ENCODE measurements at regions not wholly inside any gene's neighbourhood (a gene's known extent, or its start where the extent isn't known, plus 50 kb on each side); places are given as distances from the start of the nearest gene placed in this dataset.
"Not testable (repeated sequence)": the region's sequence is repeated elsewhere in the genome, so short reads cannot be mapped to it uniquely, and the experiment has no call there.

- H3K79me2 ChIP-seq (ENCODE audit: control insufficient read depth, insufficient read depth, low read length); H3K4me3 ChIP-seq; H3K36me3 ChIP-seq (ENCODE audit: control insufficient read depth, insufficient read depth, low read length); H3K4me2 ChIP-seq (ENCODE audit: insufficient read depth, low read length); DNase-seq (ENCODE audit: extremely low read depth in 1 of 4, low spot score in 3 of 4); ATAC-seq; H3K27ac ChIP-seq (ENCODE audit: extremely low read depth, low read depth, low read length); FAIRE-seq; in situ Hi-C loops (cut with MboI); intact Hi-C loops (cut with micrococcal nuclease); H3K9me3 ChIP-seq (replicated peaks; ENCODE audit: control insufficient read depth, insufficient read depth, low read depth, low read length); H3K9me1 ChIP-seq (ENCODE audit: control insufficient read depth, insufficient read depth, low read length); H2AFZ ChIP-seq (ENCODE audit: low read depth, low read length); H3K4me1 ChIP-seq (replicated peaks in 1 of 2; ENCODE audit: control insufficient read depth in 2 of 2, insufficient read depth in 2 of 2, low read length in 2 of 2); H4K20me1 ChIP-seq (replicated peaks; ENCODE audit: control insufficient read depth, insufficient read depth, low read length); POLR2A ChIA-PET; BruUV-seq (replicated peaks); H3K9ac ChIP-seq (ENCODE audit: insufficient read depth in 1 of 2, low read depth in 2 of 2, low read length in 2 of 2); CTCF ChIA-PET (ENCODE audit: low intra/inter-chr PET ratio): not testable (repeated sequence)
- WGBS (ENCODE audit: insufficient coverage, low coverage, missing lambda C conversion rate) = 32% methylated on average over 4 of the region's 5 CpGs
- peaks cover 5 to 14% of the 10 kb centered on the region in 2 experiments; a peak in 3 of 5 replicates for H3K27me3 ChIP-seq (ENCODE audit: control insufficient read depth in 2 of 2, insufficient read depth in 2 of 2, low read length in 2 of 2)
- peak; percentile 79 for TF ChIP-seq ZNF146 (CRISPR knock-in tag; IDR thresholded peaks at IDR 0.05; ENCODE audit: unreplicated experiment)
Observed at GRCh38 chr6:70360921-70361320, 52.4 kb upstream of the FAM135A start.

- H3K9ac ChIP-seq (ENCODE audit: insufficient read depth in 1 of 2, low read depth in 2 of 2, low read length in 2 of 2) = no peak overlapping the region
- FAIRE-seq (no peak), ATAC-seq (no peak), DNase-seq (ENCODE audit: extremely low read depth in 1 of 4, low spot score in 3 of 4) (no peak)
- no peak overlapping the region for H3K27ac ChIP-seq (ENCODE audit: extremely low read depth, low read depth, low read length)
- WGBS (ENCODE audit: insufficient coverage, low coverage, missing lambda C conversion rate) = 80% methylated on average over 1 of the region's 2 CpGs
- BruUV-seq (replicated peaks) = no TSS peak
- ChIA-PET CTCF (ENCODE audit: low intra/inter-chr PET ratio) (no interaction called here), POLR2A (interaction anchor here (0.7 to 1.6 kb wide), 2 partner anchors 41 to 60 kb away, joined by 3 read pairs; partner anchors contain the start of gene FAM135A)
- H3K9me1 ChIP-seq (ENCODE audit: control insufficient read depth, insufficient read depth, low read length) = no peaks in the 10 kb centered on the region
- in situ Hi-C loops (cut with MboI) = no loop called here
- H4K20me1 ChIP-seq (replicated peaks; ENCODE audit: control insufficient read depth, insufficient read depth, low read length) = no peaks in the 10 kb centered on the region
- H3K4me1 ChIP-seq (replicated peaks in 1 of 2; ENCODE audit: control insufficient read depth in 2 of 2, insufficient read depth in 2 of 2, low read length in 2 of 2) = no peaks in the 10 kb centered on the region
- intact Hi-C loops (cut with micrococcal nuclease) = no loop called here
- H3K79me2 ChIP-seq (ENCODE audit: control insufficient read depth, insufficient read depth, low read length) = no peaks in the 10 kb centered on the region
- H3K9me3 ChIP-seq (replicated peaks; ENCODE audit: control insufficient read depth, insufficient read depth, low read depth, low read length) = no peaks in the 10 kb centered on the region
- TF ChIP-seq ZNF444 (CRISPR knock-in tag; IDR thresholded peaks at IDR 0.05) (no peak), EGR1 (conservative IDR thresholded peaks at IDR 0.05) (peak; percentile 33; the same call in 1 of the 2 replicates)
- H3K36me3 ChIP-seq (ENCODE audit: control insufficient read depth, insufficient read depth, low read length) = no peaks in the 10 kb centered on the region
- no peaks in the 10 kb centered on the region for H3K27me3 ChIP-seq (ENCODE audit: control insufficient read depth in 2 of 2, insufficient read depth in 2 of 2, low read length in 2 of 2)
- H3K4me2 ChIP-seq (ENCODE audit: insufficient read depth, low read length) = no peak overlapping the region
- no peak overlapping the region for H3K4me3 ChIP-seq
- no peak overlapping the region for H2AFZ ChIP-seq (ENCODE audit: low read depth, low read length)
Observed at GRCh38 chr6:70353448-70353847, 50.6 kb upstream of the COL9A1 start.

All from K562 (cell line).